Germinal center (tissue), 1 donor: ENCODE measurements at regions not wholly inside any gene's neighbourhood (a gene's known extent, or its start where the extent isn't known, plus 50 kb on each side); places are given as distances from the start of the nearest gene placed in this dataset.

ENCODE experiments used
- DNase-seq: peaks from one replicate; pipeline ENCODE4 v3.0.0; 2012; ENCODE audit warnings: mixed read lengths, low spot score

- DNase-seq: no peak
Measured at GRCh38 chr4:163967263-163967662, 472.8 kb downstream of the TMA16 start.

- no peak for DNase-seq
Measured at GRCh38 chr4:163967710-163968109, 473.2 kb downstream of the TMA16 start.

GRCh38 chr4:163969291-163969690 lies 474.8 kb downstream of the TMA16 start:
- no peak for DNase-seq

GRCh38 chr4:163976588-163976987 lies 482.1 kb downstream of the TMA16 start:
- no peak for DNase-seq

GRCh38 chr4:163988391-163988790 lies 493.9 kb downstream of the TMA16 start:
- no peak for DNase-seq

GRCh38 chr4:163988865-163989264 lies 494.4 kb downstream of the TMA16 start:
- DNase-seq: no peak

- no peak for DNase-seq
Measured at GRCh38 chr4:163991298-163991865, 496.9 kb downstream of the TMA16 start.

DNA sequence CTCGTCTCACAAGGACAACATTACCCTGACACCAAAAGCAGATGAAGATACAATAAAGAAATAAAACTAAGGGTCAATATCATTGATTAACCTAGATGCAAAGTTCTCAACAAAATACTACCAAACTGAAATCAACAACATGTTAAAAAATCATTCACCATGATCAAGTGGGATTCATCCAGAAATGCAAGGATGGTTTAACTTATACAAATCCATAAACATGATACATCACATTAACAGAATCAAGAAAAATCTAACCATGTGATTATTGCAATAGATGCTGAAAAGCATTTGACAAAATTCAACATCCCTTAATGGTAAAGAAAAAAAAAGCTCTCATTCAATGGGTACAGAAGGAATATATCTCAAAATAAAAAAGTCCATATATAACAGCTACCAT lies 514.9 kb downstream of the TMA16 start:
- no peak for DNase-seq

DNA sequence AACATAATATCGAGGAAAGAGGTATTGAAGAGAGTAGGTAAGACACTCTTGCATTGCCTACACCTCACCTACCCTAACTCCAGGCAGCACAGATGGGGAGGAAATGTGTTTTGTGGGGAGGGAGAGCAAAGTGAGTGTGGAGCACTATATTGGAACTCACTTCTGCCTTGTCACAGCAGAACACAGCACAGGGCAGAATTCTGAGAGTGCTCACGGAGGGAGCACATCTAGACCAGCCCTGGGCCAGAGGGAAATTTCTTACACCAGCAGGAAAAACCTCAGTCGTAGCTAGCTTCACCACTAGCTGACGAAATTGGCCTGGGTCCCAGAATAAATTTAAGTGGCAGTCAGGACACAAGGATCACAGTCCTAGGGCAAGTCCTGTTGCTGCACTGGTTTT lies 517.3 kb downstream of the TMA16 start:
- no peak for DNase-seq

DNA sequence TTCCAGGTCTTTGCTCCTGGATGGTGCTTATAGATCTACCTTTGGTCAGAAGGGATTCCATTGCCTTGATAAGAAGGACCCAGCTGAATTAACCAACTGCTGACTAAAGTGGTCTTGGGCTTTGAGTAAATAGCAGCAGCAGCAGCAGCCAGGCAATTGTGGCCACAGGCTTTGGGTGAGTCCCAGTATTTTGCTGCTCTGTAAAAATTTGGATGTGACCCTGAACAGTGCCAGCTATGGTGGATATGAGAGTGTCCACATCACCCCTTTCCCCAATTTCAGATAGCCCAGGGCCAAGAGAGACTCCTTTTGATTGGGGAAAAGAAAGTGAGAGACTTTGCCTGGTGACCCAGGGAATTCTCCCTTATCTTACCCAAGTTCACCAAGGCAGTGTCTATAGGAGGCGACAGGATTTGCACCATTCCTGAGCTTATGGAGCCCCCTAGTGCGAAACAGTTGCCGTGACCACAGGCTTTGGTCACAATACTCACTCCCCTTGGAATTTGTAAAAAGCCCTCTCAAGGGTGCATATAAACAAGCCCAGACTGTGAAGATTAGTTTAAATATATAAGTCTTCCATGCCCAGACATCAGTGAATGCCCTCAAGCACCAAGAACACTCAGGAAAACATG lies 518.0 kb downstream of the TMA16 start:
- no peak for DNase-seq

DNA sequence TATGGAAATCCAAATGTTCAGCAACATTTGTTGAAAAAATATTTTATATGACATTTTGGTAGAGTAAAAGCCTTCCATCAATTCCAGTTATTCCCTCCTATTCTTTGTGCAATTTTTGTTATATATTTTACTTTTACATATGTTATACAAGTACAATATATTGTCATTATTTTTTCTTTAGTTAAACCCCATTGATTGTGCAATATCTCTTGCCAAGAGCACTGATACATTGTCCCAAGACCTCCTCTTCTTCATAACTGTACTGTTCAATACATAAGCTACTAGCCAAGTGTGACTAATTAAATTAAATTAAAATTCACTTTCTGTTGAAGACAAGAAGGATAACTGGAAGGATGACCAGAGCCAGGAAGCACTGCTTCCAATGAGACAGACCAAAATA lies 527.5 kb downstream of the TMA16 start:
- no peak for DNase-seq

DNA sequence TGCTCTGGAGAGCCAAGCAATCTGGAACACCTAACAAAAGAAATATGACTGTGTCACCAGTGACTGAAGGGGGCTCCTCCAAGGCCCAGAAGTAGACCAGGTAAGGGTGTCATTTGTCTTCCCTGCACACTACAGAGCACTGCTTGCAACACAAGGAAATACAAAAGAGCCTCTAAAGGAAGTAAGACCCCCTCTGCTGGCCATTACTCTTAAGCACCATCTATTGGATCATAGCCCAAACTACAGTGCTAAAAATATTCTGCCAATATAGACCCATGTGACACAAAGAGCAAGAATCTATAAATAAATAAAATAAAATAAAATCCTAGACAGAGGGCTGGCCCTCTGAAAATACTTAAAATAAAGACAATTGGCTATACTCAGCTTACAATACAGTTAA lies 528.7 kb downstream of the TMA16 start:
- no peak for DNase-seq

GRCh38 chr4:164027805-164028204 lies 533.3 kb downstream of the TMA16 start:
- no peak for DNase-seq

DNA sequence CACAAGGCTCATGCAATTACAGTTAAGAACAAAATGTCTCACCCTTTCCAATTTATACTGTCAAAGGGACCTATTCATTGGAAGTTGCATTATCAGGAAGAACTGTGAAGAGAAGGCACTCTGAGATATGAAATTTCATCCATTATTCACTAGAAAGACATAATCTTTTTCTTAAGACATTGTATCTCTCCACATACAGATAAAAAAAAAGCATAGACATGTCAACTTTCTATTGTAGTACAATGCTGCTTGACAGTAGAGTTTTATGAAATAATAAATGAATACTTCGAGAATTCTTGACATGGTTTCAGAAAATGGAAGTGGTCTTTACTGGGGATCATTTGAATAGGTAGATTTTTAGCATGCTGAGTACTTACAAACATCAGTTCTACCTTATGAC lies 545.0 kb downstream of the TMA16 start:
- DNase-seq: no peak

GRCh38 chr4:164056426-164057142 lies 562.1 kb downstream of the TMA16 start:
- no peak for DNase-seq

- DNase-seq: no peak
Measured at GRCh38 chr4:164058776-164059445, 564.4 kb downstream of the TMA16 start.

DNA sequence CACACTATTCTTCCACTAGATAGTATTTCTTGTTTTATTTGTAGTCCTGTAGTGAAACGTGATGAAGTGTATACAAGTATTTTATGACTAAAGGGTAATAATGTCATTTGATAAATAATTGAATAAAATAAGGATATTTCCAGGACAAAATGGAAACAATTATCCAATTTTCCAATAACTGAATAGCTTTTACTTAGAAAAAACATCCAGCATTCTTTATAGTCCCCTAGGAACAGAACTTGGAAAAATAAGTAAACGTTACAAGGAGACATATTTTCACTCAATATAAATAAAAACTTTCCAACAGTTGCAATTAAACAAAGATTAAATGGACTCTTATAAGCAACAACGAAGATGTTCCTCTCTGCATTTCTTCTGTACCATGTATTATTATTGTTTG lies 566.0 kb downstream of the TMA16 start:
- DNase-seq: no peak

DNA sequence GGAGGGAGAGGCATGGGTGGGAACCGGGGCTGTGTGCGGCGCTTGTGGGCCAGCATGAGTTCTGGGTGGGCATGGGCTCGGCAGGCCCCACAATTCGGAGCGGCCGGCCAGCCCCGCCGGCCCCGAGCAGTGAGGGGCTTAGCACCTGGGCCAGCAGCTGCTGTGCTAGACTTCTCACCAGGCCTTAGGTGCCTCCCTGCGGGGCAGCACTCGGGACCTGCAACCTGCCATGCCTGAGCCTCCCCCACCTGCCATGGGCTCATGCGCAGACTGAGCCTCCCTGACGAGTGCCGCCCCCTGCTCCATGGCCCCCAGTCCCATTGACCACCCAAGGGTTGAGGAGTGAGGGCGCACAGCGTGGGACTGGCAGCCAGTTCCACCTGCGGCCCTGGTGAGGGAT lies 573.9 kb downstream of the TMA16 start:
- no peak for DNase-seq

DNA sequence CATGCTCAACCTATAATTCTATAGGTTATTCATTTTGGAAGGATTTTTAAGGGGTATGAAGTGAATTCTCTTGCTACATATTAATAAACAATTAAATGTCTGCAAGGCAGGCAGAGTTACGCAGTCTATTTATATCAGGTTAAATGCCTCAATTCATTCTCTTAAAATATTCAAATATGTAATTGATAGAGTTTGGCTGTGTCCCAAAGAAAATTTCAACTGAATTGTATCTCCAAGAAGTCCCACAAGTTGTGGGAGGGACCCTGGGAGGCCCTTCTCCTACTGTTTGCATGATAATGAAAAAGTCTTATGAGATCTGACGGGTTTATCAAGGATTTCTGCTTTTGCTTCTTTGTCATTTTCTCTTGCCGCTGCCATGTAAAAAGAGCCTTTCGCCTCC lies 576.1 kb downstream of the TMA16 start:
- DNase-seq: no peak

GRCh38 chr4:164081371-164081770 lies 586.9 kb downstream of the TMA16 start:
- no peak for DNase-seq

- no peak for DNase-seq
Measured at GRCh38 chr4:164081801-164082200, 587.3 kb downstream of the TMA16 start.

DNA sequence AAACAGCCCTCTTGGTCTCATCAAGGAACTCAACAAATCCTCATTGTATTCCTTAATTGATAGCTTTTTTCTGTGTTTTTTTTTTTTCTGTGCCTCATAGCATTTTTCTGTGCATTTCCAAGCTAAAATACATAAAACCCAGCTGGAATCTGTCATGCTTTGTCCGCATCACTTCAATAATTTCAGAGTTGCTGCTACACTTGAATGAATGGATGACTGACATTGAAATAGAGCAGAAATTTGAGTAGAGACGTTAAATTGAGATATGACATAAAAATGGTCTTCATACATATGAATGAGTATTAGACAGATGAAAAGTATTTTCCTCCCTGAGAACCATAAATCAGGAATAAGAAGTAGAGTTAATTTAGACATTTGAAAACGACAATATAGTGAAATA lies 593.2 kb downstream of the TMA16 start:
- DNase-seq: no peak
